ENCODE measurements at regions not wholly inside any gene's neighbourhood (a gene's known extent, or its start where the extent isn't known, plus 50 kb on each side); places are given as distances from the start of the nearest gene placed in this dataset.

- TF ChIP-seq TAF1 (IDR thresholded peaks at IDR 0.05; ENCODE audit: borderline replicate concordance, low read depth, low read length), result no peak
- no peak for TF ChIP-seq POLR2A (IDR thresholded peaks at IDR 0.05; ENCODE audit: low read depth, low read length)
These were observed 245.0 kb upstream of the SALL3 start for GRCh38 chr18:78734614-78734945.

Data from GM12892 (cell line).